HG02943 (cell line): ENCODE measurements at regions not wholly inside any gene's neighbourhood (a gene's known extent, or its start where the extent isn't known, plus 50 kb on each side); places are given as distances from the start of the nearest gene placed in this dataset.
"Not testable (repeated sequence)": the region's sequence is repeated elsewhere in the genome, so short reads cannot be mapped to it uniquely, and the experiment has no call there.

Experiments
- ATAC-seq: cut with Tn5 transposase; IDR thresholded peaks from one replicate; pipeline ENCODE4 v1.9.1; 2021; ENCODE audit warnings: mild to moderate bottlenecking, low read depth, moderate library complexity; ENCODE audit not compliant: unreplicated experiment

DNA sequence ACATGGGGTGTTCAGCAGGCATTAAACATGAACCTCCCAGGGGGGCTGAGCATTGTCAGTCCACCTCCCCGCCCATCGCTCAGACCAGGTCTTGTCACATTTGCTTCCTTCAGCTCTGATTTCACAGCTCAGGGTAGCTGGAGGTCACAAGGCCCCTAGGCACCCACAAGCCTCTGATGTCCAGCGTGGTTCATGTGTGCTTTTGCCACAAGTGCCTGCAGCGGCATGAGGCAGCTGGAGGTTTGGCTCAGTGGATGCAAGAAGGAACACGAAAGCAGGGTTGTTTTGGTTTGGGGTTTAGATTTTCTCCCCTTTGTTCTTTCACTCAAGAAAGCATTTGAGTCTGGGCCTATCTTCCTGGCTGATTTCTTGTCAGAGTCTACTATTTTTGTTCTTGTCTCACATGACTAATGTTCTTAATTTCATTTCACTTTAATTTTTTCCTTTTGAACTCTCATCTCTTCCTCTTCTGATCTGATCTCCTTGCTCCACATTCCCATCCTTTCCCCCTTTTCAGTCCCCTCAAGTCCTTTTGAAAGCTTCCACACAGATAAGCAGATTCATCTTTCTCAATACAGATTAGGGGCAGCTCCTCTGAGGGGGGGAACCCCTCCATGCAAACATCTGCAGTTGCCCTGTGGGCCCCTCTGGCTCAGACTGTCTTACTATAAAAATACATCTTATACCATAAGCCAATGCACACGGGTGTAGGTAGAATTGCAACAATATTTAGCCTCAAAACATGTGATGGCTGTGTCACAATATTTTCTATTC lies 68.1 kb upstream of the CEP85L start:
- peak; percentile 41 for ATAC-seq

DNA sequence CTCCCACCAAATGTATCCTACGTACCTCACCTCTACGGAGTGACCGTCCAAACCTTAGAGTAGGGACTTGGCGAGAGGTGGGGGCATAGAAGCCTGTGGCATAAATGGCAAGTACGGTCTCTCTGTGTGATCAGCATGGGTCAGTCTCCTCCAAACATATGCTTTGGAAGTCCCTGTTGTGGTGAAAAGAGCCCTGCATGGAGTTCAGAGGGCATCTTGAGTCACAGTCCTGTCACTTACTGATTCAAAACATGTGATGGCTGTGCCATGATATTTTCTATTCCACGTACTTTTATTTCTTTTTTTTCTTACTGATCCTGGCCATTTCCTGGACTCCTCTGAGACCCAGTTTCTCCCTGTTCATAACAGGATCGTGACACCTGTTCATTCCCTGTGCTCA lies 67.5 kb upstream of the CEP85L start:
- peak; percentile 9 for ATAC-seq

DNA sequence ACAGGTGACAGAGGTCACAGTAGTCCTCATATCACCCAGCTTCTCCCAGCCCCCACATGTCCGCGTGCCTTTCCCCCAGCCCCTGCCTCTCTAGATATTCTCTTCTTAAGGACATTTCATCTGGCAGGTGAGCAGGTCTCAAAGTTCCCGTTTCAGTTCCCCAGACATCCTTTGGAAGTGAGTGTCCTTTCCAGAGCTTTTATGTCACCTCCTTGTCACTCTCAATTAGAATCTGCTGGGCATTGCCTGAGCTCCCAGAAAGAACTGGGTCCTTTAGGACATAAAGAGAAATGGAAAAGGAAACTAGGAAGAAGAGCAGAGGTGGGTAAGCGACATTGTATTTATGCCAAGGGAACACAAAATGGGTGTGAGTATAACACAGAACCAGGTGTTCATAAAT lies 66.9 kb upstream of the CEP85L start:
- no peak for ATAC-seq

DNA sequence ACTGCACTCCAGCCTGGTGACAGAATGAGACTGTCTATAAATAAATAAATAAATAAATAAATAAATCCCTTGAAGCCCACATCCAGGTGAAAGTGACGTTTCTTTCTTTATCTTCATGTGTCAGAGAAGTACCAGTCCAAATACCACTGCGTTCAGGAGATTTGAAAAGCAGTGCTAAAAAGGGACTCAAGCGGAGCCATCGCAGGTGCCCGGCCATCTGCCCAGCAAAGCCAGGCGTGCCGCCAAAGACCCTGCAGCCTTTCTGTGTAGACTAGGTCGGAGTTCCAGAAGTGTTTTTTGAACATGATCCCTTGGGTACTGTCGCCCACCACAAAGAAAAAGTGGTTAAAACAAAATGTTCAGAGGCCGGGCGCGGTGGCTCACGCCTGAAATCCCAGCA lies 65.7 kb upstream of the CEP85L start:
- no peak for ATAC-seq

DNA sequence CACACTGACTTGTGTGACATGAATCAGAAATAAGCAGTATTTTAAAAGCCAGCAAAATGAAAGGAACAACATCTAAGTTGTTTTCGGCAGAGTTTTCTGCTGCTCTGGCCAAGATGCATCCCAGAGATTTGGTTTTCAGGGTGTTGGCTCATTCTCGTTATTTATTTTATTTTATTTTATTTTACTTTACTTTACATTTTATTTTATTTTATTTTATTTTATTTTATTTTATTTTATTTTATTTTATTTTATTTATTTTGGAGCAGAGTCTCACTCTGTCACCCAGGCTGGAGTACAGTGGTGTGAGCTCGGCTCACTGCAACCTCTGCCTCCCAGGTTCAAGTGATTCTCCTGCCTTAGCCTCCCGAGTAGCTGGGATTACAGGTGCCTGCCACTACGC lies 64.5 kb upstream of the CEP85L start:
- ATAC-seq: not testable (repeated sequence)

DNA sequence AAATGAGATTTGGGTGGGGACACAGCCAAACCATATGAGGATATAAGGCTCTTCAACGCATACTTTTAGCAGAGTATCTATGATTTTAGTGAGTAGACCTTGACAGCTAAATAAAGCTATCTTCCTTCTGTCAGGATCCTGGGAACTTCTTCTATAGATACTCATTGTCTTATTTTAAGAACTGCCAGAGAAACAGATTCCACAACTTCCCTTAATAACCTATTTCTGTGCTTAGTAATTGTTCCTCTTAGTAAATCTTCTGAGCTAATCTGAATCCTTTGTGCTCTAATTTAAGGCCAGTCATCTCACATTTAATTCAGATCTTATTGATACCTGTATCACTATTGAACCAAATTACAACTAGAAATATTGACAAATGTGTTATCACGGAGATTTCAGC lies 64.0 kb upstream of the CEP85L start:
- ATAC-seq: no peak

DNA sequence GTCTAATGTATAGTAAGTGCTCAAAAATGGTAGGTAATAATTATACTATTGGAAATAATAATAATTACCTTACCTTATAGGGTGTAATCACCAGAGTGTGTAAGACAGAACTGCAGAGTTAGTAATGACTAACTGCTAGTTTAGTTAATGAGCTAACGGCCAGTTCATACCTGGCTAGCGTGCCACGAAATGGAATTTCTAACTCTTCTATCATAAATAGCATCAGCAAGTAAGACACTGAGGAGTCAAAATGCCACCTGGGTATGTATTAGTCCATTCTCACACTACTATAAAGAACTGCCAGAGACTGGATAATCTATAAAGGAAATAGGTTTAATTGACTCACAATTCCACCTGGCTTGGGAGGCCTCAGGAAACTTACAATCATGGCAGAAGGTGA lies 63.4 kb upstream of the CEP85L start:
- ATAC-seq: no peak

DNA sequence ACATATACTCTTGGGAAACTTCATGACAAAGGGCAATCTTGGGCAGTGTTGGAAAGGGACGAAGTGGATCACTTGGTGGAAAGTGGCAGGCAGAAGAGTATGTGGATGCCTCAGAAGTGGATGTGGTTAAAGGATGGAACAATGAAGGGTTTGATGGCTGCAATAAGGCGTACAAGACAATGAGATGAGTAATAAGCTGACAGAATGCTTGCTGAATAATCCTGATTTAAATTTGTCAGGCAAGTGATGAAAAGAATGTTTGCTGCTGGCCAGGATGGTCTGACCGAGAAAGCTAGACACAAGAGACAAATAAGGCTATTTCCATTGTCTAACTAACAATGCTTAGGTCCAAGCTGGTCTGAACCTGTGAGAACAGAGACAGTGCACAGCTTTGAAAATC lies 61.6 kb upstream of the CEP85L start:
- no peak for ATAC-seq

DNA sequence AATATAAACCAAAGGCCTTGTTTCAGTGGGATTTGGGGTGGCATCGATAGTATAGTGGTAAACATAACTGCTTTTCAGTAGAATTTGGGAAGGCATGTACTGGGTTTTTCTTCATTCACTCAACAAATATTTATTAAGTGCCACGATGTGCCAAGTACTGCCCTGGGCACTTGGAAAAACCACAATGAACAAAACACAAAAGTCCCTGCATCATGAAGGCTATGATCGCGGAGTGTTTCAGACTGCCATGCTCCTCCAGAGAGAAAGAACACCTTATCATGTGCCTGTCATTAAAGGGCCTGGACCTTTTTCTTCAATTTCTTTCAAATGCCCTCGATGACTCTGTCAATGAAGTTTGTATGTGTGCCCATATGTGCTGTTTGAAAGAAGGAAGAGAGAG lies 59.2 kb upstream of the CEP85L start:
- ATAC-seq: no peak

DNA sequence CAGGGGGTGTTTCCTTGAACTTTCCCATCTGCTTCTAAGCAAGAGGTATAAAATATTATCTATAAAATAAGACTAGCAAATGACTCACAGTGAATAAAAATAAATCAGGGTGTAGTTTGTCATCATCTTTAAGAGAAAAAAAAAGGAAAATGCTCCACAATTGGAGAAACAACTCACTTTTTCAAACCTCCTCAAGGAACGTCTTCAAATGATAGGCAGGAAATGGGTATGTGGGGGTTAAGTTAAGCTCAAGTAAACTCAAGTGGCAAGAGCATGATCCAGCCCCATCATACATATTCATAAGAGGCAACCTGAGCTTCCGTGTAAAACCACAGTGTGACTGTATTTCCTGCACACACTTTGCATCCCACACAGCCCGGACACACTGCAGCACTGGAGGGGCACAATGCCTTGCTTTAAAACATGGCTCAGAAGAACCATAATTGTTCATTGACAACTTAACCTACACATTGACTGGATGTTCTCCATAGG lies 58.5 kb upstream of the CEP85L start:
- ATAC-seq: peak; percentile 92

DNA sequence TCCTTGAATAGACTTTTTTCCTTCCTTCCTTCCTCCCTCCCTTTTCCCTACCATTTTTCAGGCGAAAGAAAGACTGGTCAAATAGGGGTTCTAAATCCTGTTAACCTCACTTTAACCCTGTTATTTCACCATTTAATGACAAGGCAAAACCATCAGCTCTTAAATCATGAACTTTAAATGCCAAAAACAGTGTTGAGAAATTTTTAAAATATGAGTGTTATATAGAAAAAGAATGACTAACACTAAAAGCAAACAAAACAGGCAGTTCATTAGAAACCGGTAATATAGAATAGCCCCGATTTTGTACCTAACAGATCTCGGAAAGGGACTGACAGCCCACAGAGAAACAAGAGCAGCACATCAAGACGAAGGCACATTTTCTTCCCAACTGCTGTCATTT lies 57.4 kb upstream of the CEP85L start:
- ATAC-seq: peak; percentile 3

DNA sequence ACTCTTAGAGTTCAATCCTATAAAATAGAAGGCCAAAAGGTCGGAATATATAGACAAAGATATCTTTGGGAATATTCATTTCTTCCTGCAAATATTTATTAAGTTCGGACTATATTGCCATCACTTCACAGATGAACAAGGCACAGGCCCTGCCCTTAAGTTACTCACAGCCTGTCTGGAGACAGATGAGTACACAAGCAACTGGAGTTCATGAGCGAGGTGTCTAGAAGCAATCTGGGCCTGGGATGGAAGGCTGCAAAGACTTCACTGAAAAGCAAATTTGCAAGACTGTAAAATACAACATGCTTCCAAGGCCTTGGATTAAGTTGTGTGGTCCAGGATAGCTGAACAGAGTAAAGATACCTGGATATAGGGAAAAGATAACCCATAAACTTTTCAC lies 56.7 kb upstream of the CEP85L start:
- no peak for ATAC-seq

DNA sequence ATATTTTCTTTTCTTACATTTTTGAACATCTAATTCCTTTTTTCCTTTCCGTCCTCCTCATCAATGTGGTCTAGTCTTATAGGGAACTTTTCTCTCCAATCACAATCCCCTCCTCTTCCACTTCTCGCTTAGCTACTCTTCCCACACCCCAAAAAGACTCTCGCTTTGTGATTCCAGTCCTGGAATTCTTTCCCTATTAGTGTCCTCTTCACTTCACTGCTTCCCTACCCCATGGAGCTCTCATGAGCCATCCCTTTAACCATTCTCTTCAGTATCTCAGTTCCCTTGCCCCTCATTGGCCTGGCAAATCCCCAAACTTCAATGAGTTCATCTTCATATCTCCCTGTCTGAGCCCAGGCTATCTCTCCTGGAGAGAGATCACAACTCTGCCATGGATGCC lies 55.3 kb upstream of the CEP85L start:
- ATAC-seq: no peak

DNA sequence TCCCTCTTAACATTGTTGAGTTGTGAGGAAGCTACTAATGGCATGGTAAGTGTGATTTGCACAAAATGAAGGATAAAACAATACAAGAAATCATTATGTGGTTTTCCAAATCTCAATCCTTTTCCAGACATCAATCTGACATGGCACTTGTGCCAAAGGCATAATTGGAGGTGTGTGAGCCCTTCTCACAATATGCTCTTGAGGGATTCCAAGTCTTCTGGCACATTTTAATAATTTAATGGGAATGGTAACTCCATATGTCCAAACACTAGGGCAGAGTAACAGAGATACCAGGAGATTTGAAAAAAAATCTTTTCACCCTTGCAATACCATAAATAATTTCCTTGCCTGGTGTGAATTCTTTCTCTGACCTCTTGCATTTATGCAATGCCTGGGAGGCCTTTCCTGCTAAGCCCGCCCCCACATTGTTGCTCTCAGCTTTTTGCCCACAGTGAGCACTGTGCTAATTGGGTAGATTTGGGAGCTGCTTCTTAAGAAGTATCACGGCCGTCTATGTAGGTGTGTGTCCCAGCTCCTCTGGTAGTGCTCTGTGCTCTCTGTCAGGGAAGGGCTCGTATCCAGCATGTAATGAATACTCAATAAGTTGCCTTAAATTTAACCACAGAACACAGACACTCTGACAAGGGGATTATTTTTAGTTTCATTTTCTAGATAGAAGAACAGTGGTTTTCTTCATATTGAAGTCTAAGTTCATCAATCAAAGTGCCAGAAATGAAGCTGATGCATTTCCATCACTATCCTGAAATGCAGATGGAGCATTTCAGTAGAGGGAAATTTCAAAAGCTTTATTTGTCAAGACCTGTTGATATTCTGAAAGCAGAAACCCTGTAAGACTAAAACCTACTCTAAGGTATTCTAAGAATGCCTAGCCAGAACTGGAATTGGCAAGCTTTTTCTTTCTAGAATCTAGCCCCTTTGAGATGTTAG lies 54.4 kb upstream of the CEP85L start:
- peak; percentile 35 for ATAC-seq

DNA sequence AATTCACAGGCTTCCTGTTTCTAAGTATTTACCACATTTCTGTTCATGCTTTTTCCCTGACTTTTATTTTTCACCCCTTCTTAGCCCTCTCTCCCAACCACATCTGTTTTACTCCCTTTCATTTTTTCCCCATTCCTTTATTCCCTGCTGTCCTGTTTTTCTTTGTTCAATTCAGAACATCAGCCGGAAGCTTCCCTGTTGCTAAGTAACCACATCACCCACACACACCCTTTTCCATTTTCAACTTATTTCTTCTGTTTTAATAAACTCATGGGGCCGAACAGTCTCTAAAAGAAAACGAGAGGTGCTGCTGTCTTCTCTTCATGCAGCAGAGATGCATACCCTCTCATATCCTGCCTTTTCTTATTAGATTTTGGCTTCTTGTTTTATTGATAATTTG lies 53.5 kb upstream of the CEP85L start:
- ATAC-seq: no peak

DNA sequence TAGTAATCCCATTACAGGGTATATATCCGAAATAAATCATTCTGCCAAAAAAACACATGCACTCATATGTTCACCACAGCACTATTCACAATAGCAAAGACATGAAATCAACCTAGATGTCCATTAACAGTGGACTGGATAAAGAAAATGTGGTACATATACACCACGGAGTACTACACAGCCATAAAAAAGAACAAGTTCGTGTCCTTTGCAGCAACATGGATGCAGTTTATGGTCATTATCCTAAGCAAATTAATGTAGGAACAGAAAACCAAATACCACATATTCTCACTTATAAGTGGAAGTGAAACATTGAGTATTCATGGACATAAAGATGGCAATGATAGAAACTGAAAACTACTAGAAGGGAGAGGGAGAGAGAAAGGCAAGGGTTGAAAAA lies 49.9 kb upstream of the CEP85L start:
- not testable (repeated sequence) for ATAC-seq
